IMR-90 (cell line): ENCODE measurements at regions not wholly inside any gene's neighbourhood (a gene's known extent, or its start where the extent isn't known, plus 50 kb on each side); places are given as distances from the start of the nearest gene placed in this dataset.
"Not testable (repeated sequence)": the region's sequence is repeated elsewhere in the genome, so short reads cannot be mapped to it uniquely, and the experiment has no call there.

ENCODE experiments used
- FOS ChIP-seq: fragments of 150-350 bp; IDR thresholded peaks from 2 replicates; pipeline ENCODE4 v1.6.1; 2016; ENCODE audit warnings: low read depth, low read length
- RCOR1 ChIP-seq: IDR thresholded peaks from 2 replicates; pipeline ENCODE4 v1.6.1; 2012; ENCODE audit warnings: mild to moderate bottlenecking, low read length, improper control_type of control experiment; ENCODE audit not compliant: insufficient replicate concordance
- SMC3 ChIP-seq: fragments of 150-350 bp; IDR thresholded peaks from 2 replicates; pipeline ENCODE4 v1.6.1; 2016; ENCODE audit warnings: low read depth, mild to moderate bottlenecking, antibody characterized with exemption, low read length, moderate library complexity
- TF ChIP-seq, protein P1 (sequence below): conservative IDR thresholded peaks from 2 replicates; pipeline ENCODE4 v1.5.1; 2012; ENCODE audit warnings: mild to moderate bottlenecking, low read depth, low read length, improper control_type of control experiment

DNA sequence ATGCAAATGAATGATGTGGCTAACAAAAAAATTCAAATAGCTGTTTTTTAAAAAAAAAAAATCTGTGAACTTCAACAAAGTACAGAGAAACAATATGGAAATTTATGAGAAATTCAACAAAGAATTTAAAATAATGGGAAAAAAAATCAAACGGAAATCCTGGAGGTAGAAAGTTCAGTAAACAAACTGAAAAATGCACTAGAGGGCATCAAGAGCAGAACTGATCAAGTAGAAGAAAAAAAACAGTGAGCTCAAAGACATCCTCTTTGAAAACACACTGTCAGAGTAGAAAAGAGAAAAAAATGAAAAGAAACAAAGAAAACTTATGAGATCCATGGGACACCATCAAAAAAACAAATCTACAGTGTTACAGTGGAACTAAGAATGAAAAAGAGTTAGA is 2191.1 kb upstream of the DEFB115 start:
- TF ChIP-seq, protein P1, sequence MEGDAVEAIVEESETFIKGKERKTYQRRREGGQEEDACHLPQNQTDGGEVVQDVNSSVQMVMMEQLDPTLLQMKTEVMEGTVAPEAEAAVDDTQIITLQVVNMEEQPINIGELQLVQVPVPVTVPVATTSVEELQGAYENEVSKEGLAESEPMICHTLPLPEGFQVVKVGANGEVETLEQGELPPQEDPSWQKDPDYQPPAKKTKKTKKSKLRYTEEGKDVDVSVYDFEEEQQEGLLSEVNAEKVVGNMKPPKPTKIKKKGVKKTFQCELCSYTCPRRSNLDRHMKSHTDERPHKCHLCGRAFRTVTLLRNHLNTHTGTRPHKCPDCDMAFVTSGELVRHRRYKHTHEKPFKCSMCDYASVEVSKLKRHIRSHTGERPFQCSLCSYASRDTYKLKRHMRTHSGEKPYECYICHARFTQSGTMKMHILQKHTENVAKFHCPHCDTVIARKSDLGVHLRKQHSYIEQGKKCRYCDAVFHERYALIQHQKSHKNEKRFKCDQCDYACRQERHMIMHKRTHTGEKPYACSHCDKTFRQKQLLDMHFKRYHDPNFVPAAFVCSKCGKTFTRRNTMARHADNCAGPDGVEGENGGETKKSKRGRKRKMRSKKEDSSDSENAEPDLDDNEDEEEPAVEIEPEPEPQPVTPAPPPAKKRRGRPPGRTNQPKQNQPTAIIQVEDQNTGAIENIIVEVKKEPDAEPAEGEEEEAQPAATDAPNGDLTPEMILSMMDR: not testable (repeated sequence)
- TF ChIP-seq FOS, SMC3, RCOR1: not testable (repeated sequence)
